ENCODE measurements at regions not wholly inside any gene's neighbourhood (a gene's known extent, or its start where the extent isn't known, plus 50 kb on each side); places are given as distances from the start of the nearest gene placed in this dataset.

- H3K4me3 ChIP-seq = no peak overlapping the region
- H3K9me3 ChIP-seq = peaks cover 0 to under 1% (median 0%) of the 10 kb centered on the region in 12 donors
- no peak overlapping the region for H3K27ac ChIP-seq
- DNase-seq (no peak), ATAC-seq (no peak)
- H3K27me3 ChIP-seq = no peaks in the 10 kb centered on the region
- 88 to 97% (median 92%) methylated on average over 1 of the region's 1 CpG for WGBS, 4 donors
- intact Hi-C loops (cut with DNase I) = no loop called here
- H3K4me1 ChIP-seq = no peaks in the 10 kb centered on the region
- TF ChIP-seq CTCF (IDR thresholded peaks at IDR 0.05) = no peak
- no peak for TF ChIP-seq POLR2A (IDR thresholded peaks at IDR 0.05)
- no peaks in the 10 kb centered on the region for H3K36me3 ChIP-seq
Observed at GRCh38 chr21:16811011-16811410, 701.8 kb upstream of the CXADR start.

- no peak for DNase-seq
- Histone ChIP-seq H3K4me1 (no peaks in the 10 kb centered on the region), H3K27me3 (no peaks in the 10 kb centered on the region), H3K36me3 (no peaks in the 10 kb centered on the region), H3K27ac (no peak overlapping the region), H3K9me3 (no peaks in the 10 kb centered on the region), H3K4me3 (no peak overlapping the region)
- intact Hi-C loops (cut with DNase I) = no loop called here
- no peak for TF ChIP-seq CTCF (IDR thresholded peaks at IDR 0.05)
- no peak for TF ChIP-seq POLR2A (IDR thresholded peaks at IDR 0.05)
- ATAC-seq = no peak
Observed at GRCh38 chr21:16811970-16812369, 700.9 kb upstream of the CXADR start.

- DNase-seq (no peak), ATAC-seq (no peak)
- no peaks in the 10 kb centered on the region for H3K36me3 ChIP-seq
- TF ChIP-seq POLR2A (IDR thresholded peaks at IDR 0.05) (no peak), CTCF (IDR thresholded peaks at IDR 0.05) (no peak)
- no peaks in the 10 kb centered on the region for H3K27me3 ChIP-seq
- H3K27ac ChIP-seq = no peak overlapping the region
- no peaks in the 10 kb centered on the region for H3K9me3 ChIP-seq
- H3K4me3 ChIP-seq = no peak overlapping the region
- intact Hi-C loops (cut with DNase I) = no loop called here
- WGBS, 4 donors = 77 to 84% (median 82%) methylated on average over 2 of the region's 2 CpGs
- H3K4me1 ChIP-seq = no peaks in the 10 kb centered on the region
Observed at GRCh38 chr21:16815243-16815642, 697.6 kb upstream of the CXADR start.

- H3K27ac ChIP-seq = no peak overlapping the region
Observed at GRCh38 chr21:16821588-16821987, 691.3 kb upstream of the CXADR start.

More at GRCh38 chr21:16821588-16821987, 691.3 kb upstream of the CXADR start:
- DNase-seq (no peak), ATAC-seq (no peak)
- no peaks in the 10 kb centered on the region for H3K36me3 ChIP-seq
- TF ChIP-seq POLR2A (IDR thresholded peaks at IDR 0.05) (no peak), CTCF (IDR thresholded peaks at IDR 0.05) (no peak)
- 90 to 96% (median 93%) methylated on average over 1 of the region's 1 CpG for WGBS, 4 donors
- H3K9me3 ChIP-seq = no peaks in the 10 kb centered on the region
- no peaks in the 10 kb centered on the region for H3K4me1 ChIP-seq
- no peak overlapping the region for H3K4me3 ChIP-seq
- intact Hi-C loops (cut with DNase I) = no loop called here
- no peaks in the 10 kb centered on the region for H3K27me3 ChIP-seq

Measured in heart left ventricle (tissue), 16 donors.